Kidney (tissue), 13 donors: ENCODE measurements at regions not wholly inside any gene's neighbourhood (a gene's known extent, or its start where the extent isn't known, plus 50 kb on each side); places are given as distances from the start of the nearest gene placed in this dataset.

Source experiments
- DNase-seq, 5 donors: peaks; one replicate each; pipeline ENCODE4 v3.0.0-alpha.2; 2013 to 2020
- FAIRE-seq: peaks from 2 replicates; lab custom pipeline; 2012; peaks lifted over from hg19 to GRCh38; lab: Jason Lieb, UNC
- H3K27ac ChIP-seq, 2 donors: one replicate each; pipeline ENCODE4 v1.7.0; 2013; ENCODE audit warnings: low read depth in 2 of 2, low read length in 2 of 2, inconsistent platforms in 1 of 2
- H3K27me3 ChIP-seq: one replicate; pipeline ENCODE4 v1.7.1; 2013; ENCODE audit warnings: low read length, inconsistent platforms; ENCODE audit not compliant: control insufficient read depth, insufficient read depth
- H3K36me3 ChIP-seq, 3 donors: one replicate each; pipeline versions ENCODE4 v1.7.0 to v1.7.1; 2013; ENCODE audit warnings: low read length in 3 of 3, control low read depth in 1 of 3, inconsistent platforms in 1 of 3; ENCODE audit not compliant: insufficient read depth in 3 of 3, control insufficient read depth in 2 of 3
- H3K4me1 ChIP-seq, 3 donors: one replicate each; pipeline versions ENCODE4 v1.7.0 to v1.7.1; 2013; ENCODE audit warnings: low read length in 3 of 3, inconsistent platforms in 1 of 3, low read depth in 1 of 3; ENCODE audit not compliant: control insufficient read depth in 2 of 3, insufficient read depth in 2 of 3
- H3K4me3 ChIP-seq, 3 donors: one replicate each; pipeline versions ENCODE4 v1.7.0 to v1.8.1; 2013; ENCODE audit warnings: low read length in 3 of 3, control low read depth in 1 of 3, inconsistent platforms in 1 of 3
- H3K9ac ChIP-seq, 3 donors: one replicate each; pipeline versions ENCODE4 v1.7.0 to v1.7.1; 2013; ENCODE audit warnings: low read length in 3 of 3, control low read depth in 1 of 3, inconsistent platforms in 1 of 3
- H3K9me3 ChIP-seq, 3 donors: one replicate each; pipeline versions ENCODE4 v1.7.0 to v1.7.1; 2013; ENCODE audit warnings: low read length in 3 of 3, control low read depth in 1 of 3, inconsistent platforms in 1 of 3; ENCODE audit not compliant: control insufficient read depth in 2 of 3, insufficient read depth in 1 of 3
- CTCF ChIP-seq: IDR thresholded peaks from 3 replicates; pipeline ENCODE4 v1.5.1; 2012; ENCODE audit warnings: mild to moderate bottlenecking, moderate library complexity, borderline replicate concordance; ENCODE audit not compliant: insufficient read depth; ENCODE audit errors: extremely low read depth
- intact Hi-C: fragments of 100-400 bp; cut with DNase I; formaldehyde crosslinking; loops from one replicate; pipeline ENCODE4 v1.11.1; 2022
- donor health status: control.
- donor health status: control.
- donor health status: control.
- donor health status: control.
- donor health status: control.
- donor health status: DM: yes; HTN: yes; CAD: no.
- donor health status: Normal renal cell carcinoma (clear cell type).

DNA sequence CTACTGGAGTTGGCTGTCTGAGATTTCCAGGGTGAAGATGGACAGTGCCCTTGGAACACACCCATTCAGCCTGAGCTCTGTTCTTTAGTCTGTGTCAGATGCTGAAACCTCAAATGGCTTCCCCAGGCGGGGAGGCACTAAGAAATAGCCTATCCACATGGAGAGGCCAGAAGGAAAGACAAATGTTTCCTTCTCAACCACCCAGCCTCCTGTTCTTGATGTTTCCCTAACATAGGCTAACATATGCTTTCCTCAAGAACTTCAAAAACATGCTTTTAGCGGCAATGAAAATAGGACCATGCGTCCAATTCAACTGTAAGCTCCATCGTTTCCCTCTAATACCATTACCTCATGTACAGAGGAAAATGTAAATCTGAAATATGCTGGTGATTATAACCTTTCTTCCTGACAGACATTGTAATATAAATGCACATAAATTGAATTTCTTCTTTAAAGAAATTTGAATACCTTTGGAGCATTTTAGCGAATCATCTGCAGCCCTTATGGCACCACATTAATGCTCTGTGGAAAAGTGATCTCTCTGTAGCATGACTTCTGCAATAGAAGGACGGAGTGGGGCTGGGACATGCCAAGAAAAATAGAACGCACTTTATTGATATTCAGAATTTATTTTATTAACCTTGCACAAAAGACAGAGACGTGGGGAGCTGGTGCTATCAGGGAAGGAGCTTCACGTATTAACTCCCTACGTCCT, 60.1 kb downstream of the IRX3 start:
- intact Hi-C loops, result no loop called here
- no peaks in the 10 kb centered on the region for H3K4me1 ChIP-seq
- H3K27me3 ChIP-seq, result no peaks in the 10 kb centered on the region
- no peak overlapping the region for H3K9ac ChIP-seq
- TF ChIP-seq CTCF, result no peak
- H3K9me3 ChIP-seq, result no peaks in the 10 kb centered on the region
- FAIRE-seq, result no peak
- no peak overlapping the region for H3K27ac ChIP-seq
- H3K36me3 ChIP-seq, result no peaks in the 10 kb centered on the region
- H3K4me3 ChIP-seq, result no peak overlapping the region
- DNase-seq, result no peak

GRCh38 chr16:54219709-54220108, 66.9 kb downstream of the IRX3 start:
- no peak for FAIRE-seq
- no peak for TF ChIP-seq CTCF

GRCh38 chr16:54216688-54217087, 69.9 kb downstream of the IRX3 start:
- Histone ChIP-seq H3K36me3 (no peaks in the 10 kb centered on the region), H3K4me3 (no peak overlapping the region), H3K27me3 (no peaks in the 10 kb centered on the region), H3K27ac (no peak overlapping the region), H3K9ac (no peak overlapping the region), H3K9me3 (no peaks in the 10 kb centered on the region), H3K4me1 (no peaks in the 10 kb centered on the region)
- FAIRE-seq (no peak), DNase-seq (no peak)
- no peak for TF ChIP-seq CTCF
- intact Hi-C loops, result no loop called here

More at GRCh38 chr16:54219709-54220108, 66.9 kb downstream of the IRX3 start:
- intact Hi-C loops, result no loop called here
- no peak for DNase-seq
- H3K27ac ChIP-seq, result no peak overlapping the region
- H3K4me3 ChIP-seq, result no peak overlapping the region
- H3K4me1 ChIP-seq, result no peaks in the 10 kb centered on the region
- no peak overlapping the region for H3K9ac ChIP-seq
- H3K36me3 ChIP-seq, result no peaks in the 10 kb centered on the region
- H3K27me3 ChIP-seq, result no peaks in the 10 kb centered on the region
- H3K9me3 ChIP-seq, result no peaks in the 10 kb centered on the region

GRCh38 chr16:54216268-54216667, 70.3 kb downstream of the IRX3 start:
- DNase-seq (no peak), FAIRE-seq (no peak)
- no peaks in the 10 kb centered on the region for H3K9me3 ChIP-seq
- H3K9ac ChIP-seq, result no peak overlapping the region
- H3K27ac ChIP-seq, result no peak overlapping the region
- TF ChIP-seq CTCF, result no peak
- intact Hi-C loops, result no loop called here
- H3K4me1 ChIP-seq, result no peaks in the 10 kb centered on the region
- no peaks in the 10 kb centered on the region for H3K27me3 ChIP-seq
- H3K4me3 ChIP-seq, result no peak overlapping the region
- no peaks in the 10 kb centered on the region for H3K36me3 ChIP-seq
